HL-60 (cell line): ENCODE measurements at regions not wholly inside any gene's neighbourhood (a gene's known extent, or its start where the extent isn't known, plus 50 kb on each side); places are given as distances from the start of the nearest gene placed in this dataset.

Source experiments
- DNase-seq, 2 experiments: peaks; one replicate each; pipeline ENCODE4 v3.0.0-alpha.2; 2010 to 2020; ENCODE audit warnings: low read depth in 1 of 2, low spot score in 1 of 2
- H3K27ac ChIP-seq: fragments of 250-450 bp; sonication (Bioruptor Pico); replicated peaks from 2 replicates; pipeline ENCODE4 v1.5.1; 2020; ENCODE audit warnings: mild to moderate bottlenecking, moderate library complexity
- H3K27me3 ChIP-seq: fragments of 250-450 bp; sonication (Bioruptor Pico); 2 replicates; pipeline ENCODE4 v1.5.1; 2021; ENCODE audit warnings: mild to moderate bottlenecking, moderate library complexity; ENCODE audit not compliant: insufficient read depth, poor library complexity, severe bottlenecking
- H3K4me3 ChIP-seq: replicated peaks from 2 replicates; pipeline ENCODE4 v1.5.1; 2011; ENCODE audit warnings: mild to moderate bottlenecking, control low read depth, low read length; ENCODE audit not compliant: insufficient read depth
- GABPA ChIP-seq: IDR thresholded peaks from 2 replicates; pipeline ENCODE4 v1.6.1; 2012; ENCODE audit warnings: low read depth
- POLR2AphosphoS5 ChIP-seq: IDR thresholded peaks from 2 replicates; pipeline ENCODE4 v1.6.1; 2012; ENCODE audit warnings: low read depth
- SPI1 ChIP-seq: IDR thresholded peaks from 2 replicates; pipeline ENCODE4 v1.6.1; 2012; ENCODE audit warnings: low read depth, mild to moderate bottlenecking, borderline replicate concordance
- TF ChIP-seq, protein P1 (sequence below): IDR thresholded peaks from 2 replicates; pipeline ENCODE4 v1.6.1; 2012; ENCODE audit warnings: low read depth; ENCODE audit not compliant: insufficient replicate concordance
- TF ChIP-seq, protein P2 (sequence below): IDR thresholded peaks from one replicate; pipeline ENCODE4 v1.5.1; 2011; ENCODE audit warnings: low read length, control low read depth, inconsistent platforms; ENCODE audit not compliant: insufficient read depth

DNA sequence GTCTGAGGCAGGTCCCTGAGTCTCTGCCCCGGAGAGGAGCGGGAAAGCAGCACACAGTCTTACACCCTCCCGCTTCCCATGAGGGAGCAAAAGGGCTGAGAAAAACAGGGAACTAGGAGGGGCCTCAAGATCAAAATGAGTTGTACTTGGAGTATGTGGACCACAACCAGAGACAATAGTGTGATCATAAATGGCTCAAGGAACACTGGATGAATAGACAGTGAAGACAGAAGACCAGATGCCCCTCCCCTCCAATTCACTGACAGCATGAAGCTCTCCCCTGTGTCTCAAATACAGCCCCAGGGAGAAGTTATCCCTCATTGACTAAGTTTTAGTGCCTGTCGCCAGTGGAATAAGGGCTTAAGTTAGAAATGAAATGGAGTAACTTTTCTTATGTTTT lies 191.0 kb downstream of the TFAP2A start:
- no peak overlapping the region for H3K4me3 ChIP-seq
- no peaks in the 10 kb centered on the region for H3K27me3 ChIP-seq
- H3K27ac ChIP-seq: no peak overlapping the region
- DNase-seq: no peak
- TF ChIP-seq, protein P1, sequence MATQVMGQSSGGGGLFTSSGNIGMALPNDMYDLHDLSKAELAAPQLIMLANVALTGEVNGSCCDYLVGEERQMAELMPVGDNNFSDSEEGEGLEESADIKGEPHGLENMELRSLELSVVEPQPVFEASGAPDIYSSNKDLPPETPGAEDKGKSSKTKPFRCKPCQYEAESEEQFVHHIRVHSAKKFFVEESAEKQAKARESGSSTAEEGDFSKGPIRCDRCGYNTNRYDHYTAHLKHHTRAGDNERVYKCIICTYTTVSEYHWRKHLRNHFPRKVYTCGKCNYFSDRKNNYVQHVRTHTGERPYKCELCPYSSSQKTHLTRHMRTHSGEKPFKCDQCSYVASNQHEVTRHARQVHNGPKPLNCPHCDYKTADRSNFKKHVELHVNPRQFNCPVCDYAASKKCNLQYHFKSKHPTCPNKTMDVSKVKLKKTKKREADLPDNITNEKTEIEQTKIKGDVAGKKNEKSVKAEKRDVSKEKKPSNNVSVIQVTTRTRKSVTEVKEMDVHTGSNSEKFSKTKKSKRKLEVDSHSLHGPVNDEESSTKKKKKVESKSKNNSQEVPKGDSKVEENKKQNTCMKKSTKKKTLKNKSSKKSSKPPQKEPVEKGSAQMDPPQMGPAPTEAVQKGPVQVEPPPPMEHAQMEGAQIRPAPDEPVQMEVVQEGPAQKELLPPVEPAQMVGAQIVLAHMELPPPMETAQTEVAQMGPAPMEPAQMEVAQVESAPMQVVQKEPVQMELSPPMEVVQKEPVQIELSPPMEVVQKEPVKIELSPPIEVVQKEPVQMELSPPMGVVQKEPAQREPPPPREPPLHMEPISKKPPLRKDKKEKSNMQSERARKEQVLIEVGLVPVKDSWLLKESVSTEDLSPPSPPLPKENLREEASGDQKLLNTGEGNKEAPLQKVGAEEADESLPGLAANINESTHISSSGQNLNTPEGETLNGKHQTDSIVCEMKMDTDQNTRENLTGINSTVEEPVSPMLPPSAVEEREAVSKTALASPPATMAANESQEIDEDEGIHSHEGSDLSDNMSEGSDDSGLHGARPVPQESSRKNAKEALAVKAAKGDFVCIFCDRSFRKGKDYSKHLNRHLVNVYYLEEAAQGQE: no peak
- no peak for TF ChIP-seq GABPA

DNA sequence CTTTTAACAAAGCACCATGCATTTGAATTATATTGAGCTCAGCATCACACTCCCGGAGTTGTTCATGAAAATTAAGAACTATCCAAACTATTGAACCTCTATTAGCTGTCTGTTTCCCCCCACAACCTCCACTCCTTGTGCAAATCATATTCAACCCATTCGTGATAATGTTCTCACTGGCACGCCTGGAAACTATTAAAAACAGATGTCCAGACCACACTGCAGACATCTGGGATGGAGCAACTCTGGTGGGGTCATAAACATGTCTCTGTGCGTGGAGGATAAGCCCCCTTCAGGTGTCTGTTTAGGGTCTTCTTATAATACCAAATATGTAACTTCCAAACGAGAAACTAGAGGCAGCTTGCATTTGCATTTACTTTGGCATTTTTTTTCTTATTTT lies 193.7 kb downstream of the TFAP2A start:
- Histone ChIP-seq H3K27me3 (no peaks in the 10 kb centered on the region), H3K4me3 (no peak overlapping the region), H3K27ac (no peak overlapping the region)
- no peak for DNase-seq
- TF ChIP-seq POLR2AphosphoS5 (no peak), GABPA (no peak), SPI1 (no peak)
- TF ChIP-seq, protein P2, sequence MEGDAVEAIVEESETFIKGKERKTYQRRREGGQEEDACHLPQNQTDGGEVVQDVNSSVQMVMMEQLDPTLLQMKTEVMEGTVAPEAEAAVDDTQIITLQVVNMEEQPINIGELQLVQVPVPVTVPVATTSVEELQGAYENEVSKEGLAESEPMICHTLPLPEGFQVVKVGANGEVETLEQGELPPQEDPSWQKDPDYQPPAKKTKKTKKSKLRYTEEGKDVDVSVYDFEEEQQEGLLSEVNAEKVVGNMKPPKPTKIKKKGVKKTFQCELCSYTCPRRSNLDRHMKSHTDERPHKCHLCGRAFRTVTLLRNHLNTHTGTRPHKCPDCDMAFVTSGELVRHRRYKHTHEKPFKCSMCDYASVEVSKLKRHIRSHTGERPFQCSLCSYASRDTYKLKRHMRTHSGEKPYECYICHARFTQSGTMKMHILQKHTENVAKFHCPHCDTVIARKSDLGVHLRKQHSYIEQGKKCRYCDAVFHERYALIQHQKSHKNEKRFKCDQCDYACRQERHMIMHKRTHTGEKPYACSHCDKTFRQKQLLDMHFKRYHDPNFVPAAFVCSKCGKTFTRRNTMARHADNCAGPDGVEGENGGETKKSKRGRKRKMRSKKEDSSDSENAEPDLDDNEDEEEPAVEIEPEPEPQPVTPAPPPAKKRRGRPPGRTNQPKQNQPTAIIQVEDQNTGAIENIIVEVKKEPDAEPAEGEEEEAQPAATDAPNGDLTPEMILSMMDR: no peak
- TF ChIP-seq, protein P1: no peak

DNA sequence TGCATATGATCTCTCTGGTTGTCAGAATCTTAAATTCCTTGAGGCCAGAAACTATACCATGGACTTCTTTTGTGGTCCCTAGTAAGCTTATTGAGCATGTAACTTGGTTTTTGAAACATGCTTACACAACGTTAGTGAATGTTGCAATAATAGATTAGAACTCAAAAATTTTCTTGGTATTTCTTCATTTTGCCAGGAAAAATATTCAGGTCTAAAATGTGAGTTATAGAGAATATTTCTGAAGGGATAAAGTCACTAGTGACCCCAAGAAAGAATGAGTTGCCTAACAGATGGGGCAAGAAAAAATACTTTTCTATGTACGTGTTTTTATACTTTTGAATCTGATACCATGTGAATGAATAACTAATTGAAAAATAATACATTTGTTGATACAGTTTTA lies 195.4 kb downstream of the TFAP2A start:
- no peak overlapping the region for H3K27ac ChIP-seq
- TF ChIP-seq, protein P2: no peak
- TF ChIP-seq GABPA (no peak), POLR2AphosphoS5 (no peak), SPI1 (no peak)
- TF ChIP-seq, protein P1: no peak
- no peaks in the 10 kb centered on the region for H3K27me3 ChIP-seq
- H3K4me3 ChIP-seq: no peak overlapping the region
- no peak for DNase-seq

DNA sequence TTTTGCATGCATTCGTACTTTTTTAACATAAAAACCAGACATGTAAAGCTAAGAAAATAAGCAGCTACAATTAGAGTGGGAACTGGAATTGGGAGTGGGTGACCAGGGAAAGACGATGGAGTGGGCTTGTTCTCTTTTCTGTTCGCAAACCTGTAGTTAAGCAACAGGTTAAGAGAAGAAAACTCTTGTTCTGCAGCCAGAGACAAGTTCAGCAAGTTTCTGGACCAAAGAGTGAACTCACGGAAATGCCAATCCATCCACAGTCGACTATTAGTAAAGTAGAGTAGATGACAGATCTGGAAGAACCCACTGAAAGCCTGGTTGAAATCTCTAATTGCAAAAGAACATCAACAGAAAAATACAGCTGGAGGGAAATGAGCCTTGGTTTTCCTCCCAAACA lies 197.8 kb downstream of the TFAP2A start:
- Histone ChIP-seq H3K27ac (no peak overlapping the region), H3K4me3 (no peak overlapping the region), H3K27me3 (no peaks in the 10 kb centered on the region)
- no peak for TF ChIP-seq SPI1
- TF ChIP-seq GABPA: no peak
- TF ChIP-seq POLR2AphosphoS5: no peak
- TF ChIP-seq, protein P2: no peak
- TF ChIP-seq, protein P1: no peak
- no peak for DNase-seq
